Astrocyte (in vitro differentiated cells and primary cell): ENCODE measurements at regions not wholly inside any gene's neighbourhood (a gene's known extent, or its start where the extent isn't known, plus 50 kb on each side); places are given as distances from the start of the nearest gene placed in this dataset.
A peak's percentile ranks its signal among the peaks of the same experiment; 100 is the strongest.

Experiments used
- DNase-seq: peaks from one replicate; pipeline ENCODE4 v3.0.0-alpha.2; 2010; ENCODE audit warnings: low read depth
- FAIRE-seq: peaks from 2 replicates; lab custom pipeline; 2011; peaks lifted over from hg19 to GRCh38; lab: Jason Lieb, UNC
- H2AFZ ChIP-seq: 2 replicates; pipeline ENCODE4 v1.6.0; 2012; ENCODE audit warnings: low read depth, low read length, inconsistent platforms
- H3K27ac ChIP-seq: 2 replicates; pipeline ENCODE4 v1.5.1; 2011; ENCODE audit warnings: low read depth, low read length, inconsistent platforms
- H3K27me3 ChIP-seq: 2 replicates; pipeline ENCODE4 v1.6.0; 2011; ENCODE audit warnings: low read length, inconsistent platforms; ENCODE audit not compliant: insufficient read depth
- H3K36me3 ChIP-seq: 2 replicates; pipeline ENCODE4 v1.5.1; 2011; ENCODE audit warnings: low read length, inconsistent platforms; ENCODE audit not compliant: insufficient read depth
- H3K4me1 ChIP-seq: 2 replicates; pipeline ENCODE4 v1.5.1; 2011; ENCODE audit warnings: low read length, inconsistent platforms; ENCODE audit not compliant: insufficient read depth
- H3K4me2 ChIP-seq: 2 replicates; pipeline ENCODE4 v1.6.0; 2012; ENCODE audit warnings: low read length, inconsistent platforms
- H3K4me3 ChIP-seq: 2 replicates; pipeline ENCODE4 v1.5.1; 2011; ENCODE audit warnings: low read depth, mild to moderate bottlenecking, low read length, inconsistent platforms; ENCODE audit not compliant: insufficient read depth
- H3K79me2 ChIP-seq: 2 replicates; pipeline ENCODE4 v1.6.0; 2012; ENCODE audit warnings: mild to moderate bottlenecking, low read length, inconsistent platforms; ENCODE audit not compliant: insufficient read depth
- H3K9ac ChIP-seq: 2 replicates; pipeline ENCODE4 v1.6.0; 2012; ENCODE audit warnings: mild to moderate bottlenecking, low read length, inconsistent platforms
- H3K9me3 ChIP-seq: 2 replicates; pipeline ENCODE4 v1.5.1; 2012; ENCODE audit warnings: low read depth, mild to moderate bottlenecking, low read length, inconsistent platforms; ENCODE audit not compliant: insufficient read depth
- H4K20me1 ChIP-seq: 2 replicates; pipeline ENCODE4 v1.6.0; 2012; ENCODE audit warnings: low read length, inconsistent platforms; ENCODE audit not compliant: insufficient read depth
- H3K27ac Mint-ChIP-seq: one replicate; pipeline ENCODE4 v1.8.0; 2021; ENCODE audit warnings: mild to moderate bottlenecking, mixed read lengths; ENCODE audit not compliant: unreplicated experiment
- H3K27me3 Mint-ChIP-seq: one replicate; pipeline ENCODE4 v1.8.0; 2021; ENCODE audit warnings: low read depth, mixed read lengths; ENCODE audit not compliant: unreplicated experiment
- H3K36me3 Mint-ChIP-seq: one replicate; pipeline ENCODE4 v1.8.0; 2021; ENCODE audit warnings: low read depth, mixed read lengths; ENCODE audit not compliant: unreplicated experiment
- H3K4me1 Mint-ChIP-seq: one replicate; pipeline ENCODE4 v1.8.0; 2021; ENCODE audit warnings: low read depth, mixed read lengths; ENCODE audit not compliant: unreplicated experiment
- H3K4me3 Mint-ChIP-seq: one replicate; pipeline ENCODE4 v1.8.0; 2021; ENCODE audit warnings: mild to moderate bottlenecking, moderate library complexity, mixed read lengths; ENCODE audit not compliant: unreplicated experiment
- H3K9me3 Mint-ChIP-seq: one replicate; pipeline ENCODE4 v1.8.0; 2021; ENCODE audit warnings: mild to moderate bottlenecking, mixed read lengths; ENCODE audit not compliant: unreplicated experiment
- EZH2 ChIP-seq: IDR thresholded peaks from 2 replicates; pipeline ENCODE4 v1.6.1; 2012; ENCODE audit warnings: mild to moderate bottlenecking, low read length, inconsistent platforms; ENCODE audit not compliant: insufficient read depth
- TF ChIP-seq, protein P1 (sequence below): IDR thresholded peaks from 2 replicates; pipeline ENCODE4 v1.5.1; 2011; ENCODE audit warnings: low read depth, mild to moderate bottlenecking, inconsistent platforms, low read length, moderate library complexity; ENCODE audit not compliant: insufficient read depth

DNA sequence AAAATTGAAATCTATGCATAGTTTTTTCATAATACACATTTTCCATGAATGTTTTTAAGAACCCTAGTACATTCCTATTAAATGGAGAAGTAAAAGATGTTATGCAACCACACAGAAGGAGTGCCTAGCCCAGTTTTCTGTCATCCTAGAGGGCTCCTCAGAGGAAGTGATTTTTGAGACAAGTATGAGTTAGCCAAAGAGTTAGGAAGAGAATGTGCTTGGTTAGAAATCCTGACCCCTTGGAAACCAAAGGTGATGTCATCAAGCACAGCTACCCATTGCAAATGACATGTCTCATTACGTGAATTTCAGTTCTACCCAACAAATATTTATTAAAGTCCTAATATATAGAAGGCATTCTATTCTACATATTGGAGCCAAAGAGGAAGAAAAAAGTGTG, 88.9 kb upstream of the TNFSF4 start:
- DNase-seq = peak; percentile 39
- Histone ChIP-seq H3K27ac (no peak overlapping the region), H3K4me1 (no peaks in the 10 kb centered on the region), H3K9ac (no peak overlapping the region), H3K36me3 (no peaks in the 10 kb centered on the region), H3K79me2 (no peaks in the 10 kb centered on the region), H3K27me3 (no peaks in the 10 kb centered on the region), H3K4me2 (no peak overlapping the region), H3K9me3 (no peaks in the 10 kb centered on the region), H2AFZ (no peak overlapping the region), H4K20me1 (no peaks in the 10 kb centered on the region), H3K4me3 (no peak overlapping the region)
- Mint-ChIP-seq H3K4me3 (no peak overlapping the region), H3K27ac (peak overlapping the region; percentile 20), H3K27me3 (no peaks in the 10 kb centered on the region), H3K4me1 (peaks cover 41% of the 10 kb centered on the region), H3K36me3 (no peaks in the 10 kb centered on the region), H3K9me3 (no peaks in the 10 kb centered on the region)
- TF ChIP-seq EZH2 = no peak
- TF ChIP-seq, protein P1, sequence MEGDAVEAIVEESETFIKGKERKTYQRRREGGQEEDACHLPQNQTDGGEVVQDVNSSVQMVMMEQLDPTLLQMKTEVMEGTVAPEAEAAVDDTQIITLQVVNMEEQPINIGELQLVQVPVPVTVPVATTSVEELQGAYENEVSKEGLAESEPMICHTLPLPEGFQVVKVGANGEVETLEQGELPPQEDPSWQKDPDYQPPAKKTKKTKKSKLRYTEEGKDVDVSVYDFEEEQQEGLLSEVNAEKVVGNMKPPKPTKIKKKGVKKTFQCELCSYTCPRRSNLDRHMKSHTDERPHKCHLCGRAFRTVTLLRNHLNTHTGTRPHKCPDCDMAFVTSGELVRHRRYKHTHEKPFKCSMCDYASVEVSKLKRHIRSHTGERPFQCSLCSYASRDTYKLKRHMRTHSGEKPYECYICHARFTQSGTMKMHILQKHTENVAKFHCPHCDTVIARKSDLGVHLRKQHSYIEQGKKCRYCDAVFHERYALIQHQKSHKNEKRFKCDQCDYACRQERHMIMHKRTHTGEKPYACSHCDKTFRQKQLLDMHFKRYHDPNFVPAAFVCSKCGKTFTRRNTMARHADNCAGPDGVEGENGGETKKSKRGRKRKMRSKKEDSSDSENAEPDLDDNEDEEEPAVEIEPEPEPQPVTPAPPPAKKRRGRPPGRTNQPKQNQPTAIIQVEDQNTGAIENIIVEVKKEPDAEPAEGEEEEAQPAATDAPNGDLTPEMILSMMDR = no peak
- FAIRE-seq = no peak

DNA sequence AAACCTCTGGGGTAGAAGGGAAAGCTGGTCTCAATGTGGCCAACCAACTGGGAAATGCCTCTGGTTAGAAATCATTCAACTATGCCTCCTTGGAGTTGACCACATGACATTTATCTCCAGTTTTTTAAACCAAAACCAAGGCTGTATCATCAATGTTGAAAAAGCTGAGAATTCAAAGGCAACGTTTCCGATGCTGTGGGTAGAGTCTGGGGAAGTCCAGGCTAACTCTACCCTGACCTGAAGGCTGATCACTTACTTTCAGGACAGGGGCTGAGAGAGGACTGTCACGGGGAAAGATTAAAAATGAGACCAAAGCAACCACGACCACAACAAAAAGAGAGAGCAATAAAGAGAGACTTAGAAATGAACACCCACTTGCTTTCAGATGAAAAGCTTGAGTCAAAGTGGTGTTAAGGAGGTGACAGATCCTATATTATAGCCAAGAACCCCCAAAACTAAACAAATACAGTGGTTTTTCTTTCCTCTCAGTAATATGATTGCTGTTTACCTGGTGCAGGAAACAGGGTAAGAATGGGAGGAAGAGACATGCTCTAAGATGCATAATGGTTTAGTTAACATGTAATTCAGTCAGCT, 90.8 kb upstream of the TNFSF4 start:
- Histone ChIP-seq H3K36me3 (no peaks in the 10 kb centered on the region), H3K27me3 (no peaks in the 10 kb centered on the region), H3K4me3 (no peak overlapping the region), H3K27ac (no peak overlapping the region), H3K9me3 (no peaks in the 10 kb centered on the region), H3K4me2 (no peak overlapping the region), H3K9ac (no peak overlapping the region), H3K4me1 (no peaks in the 10 kb centered on the region), H3K79me2 (no peaks in the 10 kb centered on the region), H4K20me1 (no peaks in the 10 kb centered on the region), H2AFZ (no peak overlapping the region)
- Mint-ChIP-seq H3K4me1 (peaks cover 48% of the 10 kb centered on the region), H3K27ac (peak overlapping the region; percentile 47), H3K4me3 (no peak overlapping the region), H3K9me3 (no peaks in the 10 kb centered on the region), H3K27me3 (no peaks in the 10 kb centered on the region), H3K36me3 (no peaks in the 10 kb centered on the region)
- TF ChIP-seq, protein P1 = no peak
- no peak for TF ChIP-seq EZH2
- FAIRE-seq = no peak
- DNase-seq = peak; percentile 60
